GM21367 (cell line): ENCODE measurements at regions not wholly inside any gene's neighbourhood (a gene's known extent, or its start where the extent isn't known, plus 50 kb on each side); places are given as distances from the start of the nearest gene placed in this dataset.

Experiments
- ATAC-seq: cut with Tn5 transposase; IDR thresholded peaks from one replicate; pipeline ENCODE4 v1.9.1; 2021; ENCODE audit not compliant: unreplicated experiment

DNA sequence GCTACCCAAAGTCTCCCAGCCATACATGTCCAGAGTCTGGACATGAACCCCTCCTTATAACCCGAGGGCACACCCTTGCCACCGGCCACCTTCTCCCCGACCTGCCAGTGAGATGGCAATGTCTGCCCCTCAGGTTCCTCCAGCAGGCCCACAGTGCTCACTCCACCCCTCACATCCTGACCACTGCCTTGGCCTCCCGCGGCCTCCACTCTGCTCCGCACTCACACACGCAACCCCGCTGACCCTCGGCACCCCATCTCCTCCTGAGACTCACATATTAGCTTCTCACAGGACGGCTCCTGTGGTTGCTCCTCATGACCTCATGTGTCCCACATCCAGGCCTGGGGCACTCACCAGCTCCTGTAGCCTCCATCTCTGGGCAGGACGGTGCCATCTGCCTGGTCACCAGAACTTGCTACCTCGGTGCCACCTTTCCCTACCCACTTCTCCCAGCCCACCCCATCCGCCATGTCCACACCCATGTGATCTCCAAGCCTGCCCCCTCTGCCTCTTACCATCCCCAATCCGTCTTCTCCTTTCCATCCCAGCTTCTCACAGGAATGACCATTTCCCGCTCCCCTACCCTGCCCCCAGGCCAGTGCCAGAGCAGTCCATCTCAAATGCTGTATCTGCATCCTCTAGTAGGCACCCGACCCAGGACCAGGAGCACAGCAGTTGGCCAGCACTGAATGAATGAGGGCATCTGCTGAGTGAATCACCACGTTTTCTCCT is 198.6 kb upstream of the DIO3 start:
- ATAC-seq, result no peak

GRCh38 chr14:101363261-101363555 is 198.1 kb upstream of the DIO3 start:
- no peak for ATAC-seq

GRCh38 chr14:101363880-101364391 is 197.4 kb upstream of the DIO3 start:
- no peak for ATAC-seq

DNA sequence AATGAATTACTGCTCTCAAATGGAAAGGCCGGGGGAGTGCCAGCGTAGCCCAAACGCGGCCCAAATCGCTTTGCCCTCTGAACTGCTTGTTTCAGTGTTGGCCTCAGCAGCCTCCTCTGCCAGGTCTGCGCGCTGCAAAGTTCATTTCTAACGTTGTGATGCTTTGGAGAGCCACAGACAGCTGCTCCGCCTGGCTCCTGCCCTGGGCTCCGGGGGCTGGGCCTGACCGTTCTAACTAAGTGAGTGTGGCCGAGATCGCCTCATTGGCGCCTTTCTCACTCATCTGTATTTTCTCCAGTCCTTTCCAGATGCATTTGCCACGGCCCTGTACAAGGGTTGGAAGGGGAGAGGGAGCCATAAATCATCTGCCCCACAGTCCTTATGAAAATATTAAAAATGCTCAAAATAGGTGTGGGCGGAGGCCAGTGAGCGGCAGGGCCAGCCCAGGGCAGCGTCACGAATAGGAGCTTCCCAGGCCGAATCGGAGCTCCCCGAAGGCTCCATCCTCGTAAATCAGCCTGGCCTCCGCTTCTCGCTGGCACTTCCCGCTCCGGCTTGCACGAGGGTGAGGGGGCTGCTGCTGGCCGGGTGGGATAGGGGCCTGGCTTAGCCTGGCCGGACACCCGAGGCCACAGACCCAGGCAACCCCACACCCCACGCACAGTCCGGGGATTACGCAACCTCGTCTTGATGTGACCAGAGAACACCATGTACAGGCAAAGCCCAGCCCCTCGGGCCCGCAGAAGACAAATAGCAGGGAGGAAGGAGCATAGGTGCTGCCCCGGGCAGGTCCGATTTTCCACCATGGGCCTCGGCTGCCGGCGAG is 196.6 kb upstream of the DIO3 start:
- ATAC-seq, result no peak

DNA sequence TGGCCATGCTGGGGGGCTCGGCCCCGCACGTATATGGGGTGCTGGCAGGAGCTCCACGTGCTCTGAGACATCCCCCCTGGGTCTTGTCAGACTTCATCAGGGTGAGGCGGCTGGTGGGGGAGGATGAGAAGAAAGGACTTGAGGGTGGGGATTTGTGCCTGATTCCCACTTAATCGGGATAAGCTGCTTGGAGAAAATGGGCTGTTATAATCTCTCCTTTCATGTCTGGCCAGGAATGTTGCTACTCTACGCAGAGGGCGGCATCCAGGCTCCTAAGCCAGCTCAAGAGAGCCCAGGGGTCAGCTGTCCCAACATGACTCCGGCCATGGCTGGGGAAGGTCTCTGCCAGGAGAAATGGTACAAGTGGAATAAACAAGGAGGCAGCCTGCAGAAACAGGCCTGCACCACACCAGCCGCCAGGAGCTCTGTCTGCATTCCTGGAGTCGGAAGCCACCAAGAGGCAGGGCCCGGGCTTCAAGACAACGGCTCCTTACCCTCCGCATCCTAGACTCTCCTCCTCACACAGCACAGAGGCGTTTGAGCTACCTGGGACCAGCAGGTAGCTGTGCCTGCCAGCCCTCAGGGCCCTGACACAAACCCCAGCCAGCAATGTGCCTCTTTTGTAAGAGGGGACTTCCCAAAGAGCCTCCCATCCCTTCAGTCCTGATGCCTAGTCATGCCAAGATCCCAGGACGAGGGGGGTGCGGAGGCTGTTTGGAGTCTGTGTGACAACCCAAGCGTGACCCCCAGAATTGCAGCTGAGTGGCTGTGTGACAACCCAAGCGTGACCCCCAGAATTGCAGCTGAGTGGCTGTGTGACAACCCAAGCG is 195.8 kb upstream of the DIO3 start:
- no peak for ATAC-seq

DNA sequence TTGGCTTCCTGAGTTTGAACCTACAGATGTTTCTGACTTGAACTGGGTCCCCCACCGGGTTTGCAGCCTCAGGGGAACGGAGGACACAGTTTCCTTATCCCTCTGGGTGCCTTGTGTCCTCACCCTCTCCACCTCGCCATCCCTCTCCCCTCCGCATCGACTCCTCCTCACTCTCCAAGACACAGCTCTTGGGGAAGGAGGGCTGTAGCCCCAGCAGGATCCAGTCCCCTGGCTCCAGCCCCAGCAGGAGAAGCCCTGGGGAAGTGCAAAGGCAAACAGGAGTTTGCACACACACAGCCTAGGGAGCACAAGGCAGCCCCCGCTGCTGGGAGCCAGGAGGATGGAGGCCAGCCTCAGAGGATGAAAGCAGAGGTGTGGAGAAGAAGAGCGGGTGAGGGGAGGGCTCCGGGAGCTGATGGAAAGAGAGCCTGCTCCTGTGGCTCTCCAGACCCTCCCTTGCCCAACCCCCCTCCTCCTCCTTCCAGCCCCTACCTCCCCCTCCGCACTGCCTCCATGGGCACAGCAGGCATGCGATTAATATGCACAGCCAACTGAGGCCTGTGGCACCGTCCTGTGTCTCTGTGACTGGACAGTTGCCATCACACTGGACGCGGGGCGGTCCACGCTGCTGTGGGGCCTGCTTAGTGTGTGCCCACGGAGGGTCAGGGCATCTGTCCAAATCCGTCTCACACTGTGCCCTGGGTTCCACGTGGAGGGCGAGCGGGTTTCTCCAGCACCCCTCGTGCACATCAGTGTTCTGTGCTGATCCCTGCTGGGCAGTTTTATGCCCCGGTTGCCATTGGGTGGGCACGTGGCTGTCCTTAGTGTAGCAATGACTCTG is 193.7 kb upstream of the DIO3 start:
- ATAC-seq, result no peak

DNA sequence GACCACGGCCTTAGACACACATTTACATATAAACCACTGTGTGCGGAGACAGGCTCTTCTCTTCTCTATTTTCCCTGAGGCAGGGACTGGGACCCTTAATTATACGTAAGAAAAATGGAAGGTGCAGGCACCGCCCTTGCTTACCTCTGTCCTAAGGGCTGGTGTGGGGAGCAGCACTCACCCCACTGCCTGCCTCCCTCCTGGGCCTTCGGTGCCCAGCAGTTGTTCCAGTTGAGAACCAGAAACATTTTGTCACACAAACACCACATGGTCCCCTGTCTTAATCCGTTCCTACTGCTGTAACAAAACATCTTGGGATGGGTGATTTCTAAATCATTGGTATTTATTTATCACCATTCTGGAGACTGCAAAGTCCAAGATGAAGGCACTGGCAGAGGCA is 192.7 kb upstream of the DIO3 start:
- no peak for ATAC-seq

GRCh38 chr14:101369194-101369915 is 191.9 kb upstream of the DIO3 start:
- no peak for ATAC-seq

DNA sequence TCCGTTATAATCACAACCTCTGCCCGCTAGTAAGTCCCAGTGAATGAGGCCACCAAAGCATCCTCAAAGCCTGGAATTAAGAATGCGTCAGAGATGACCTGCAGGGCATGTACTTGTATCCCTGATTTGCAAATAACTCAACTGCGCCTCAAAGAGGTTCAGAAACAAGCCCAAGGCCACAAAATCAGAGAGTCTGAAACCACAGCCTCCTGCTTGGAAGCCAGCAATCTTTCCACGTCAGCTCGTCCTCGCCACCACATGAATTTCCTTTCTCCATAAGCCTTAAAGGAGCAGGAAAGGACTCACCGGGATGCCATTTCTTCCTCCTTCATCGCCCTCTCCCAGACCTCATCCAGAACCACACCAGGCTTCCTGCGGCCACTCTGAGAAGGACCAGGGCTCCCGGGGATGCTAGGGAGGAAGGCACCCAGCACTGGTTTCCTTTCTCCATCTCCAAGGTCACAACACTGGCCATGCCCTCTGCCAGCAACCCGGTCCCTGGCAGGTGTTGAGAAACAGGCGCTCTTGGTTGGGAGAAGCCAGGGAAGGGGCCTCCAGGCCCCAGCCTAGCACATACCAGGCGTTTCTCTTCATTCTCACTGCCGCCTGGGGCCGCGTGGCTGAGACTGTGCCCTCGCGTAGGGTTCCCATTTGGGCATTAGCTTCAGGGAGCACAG is 191.2 kb upstream of the DIO3 start:
- ATAC-seq, result no peak

DNA sequence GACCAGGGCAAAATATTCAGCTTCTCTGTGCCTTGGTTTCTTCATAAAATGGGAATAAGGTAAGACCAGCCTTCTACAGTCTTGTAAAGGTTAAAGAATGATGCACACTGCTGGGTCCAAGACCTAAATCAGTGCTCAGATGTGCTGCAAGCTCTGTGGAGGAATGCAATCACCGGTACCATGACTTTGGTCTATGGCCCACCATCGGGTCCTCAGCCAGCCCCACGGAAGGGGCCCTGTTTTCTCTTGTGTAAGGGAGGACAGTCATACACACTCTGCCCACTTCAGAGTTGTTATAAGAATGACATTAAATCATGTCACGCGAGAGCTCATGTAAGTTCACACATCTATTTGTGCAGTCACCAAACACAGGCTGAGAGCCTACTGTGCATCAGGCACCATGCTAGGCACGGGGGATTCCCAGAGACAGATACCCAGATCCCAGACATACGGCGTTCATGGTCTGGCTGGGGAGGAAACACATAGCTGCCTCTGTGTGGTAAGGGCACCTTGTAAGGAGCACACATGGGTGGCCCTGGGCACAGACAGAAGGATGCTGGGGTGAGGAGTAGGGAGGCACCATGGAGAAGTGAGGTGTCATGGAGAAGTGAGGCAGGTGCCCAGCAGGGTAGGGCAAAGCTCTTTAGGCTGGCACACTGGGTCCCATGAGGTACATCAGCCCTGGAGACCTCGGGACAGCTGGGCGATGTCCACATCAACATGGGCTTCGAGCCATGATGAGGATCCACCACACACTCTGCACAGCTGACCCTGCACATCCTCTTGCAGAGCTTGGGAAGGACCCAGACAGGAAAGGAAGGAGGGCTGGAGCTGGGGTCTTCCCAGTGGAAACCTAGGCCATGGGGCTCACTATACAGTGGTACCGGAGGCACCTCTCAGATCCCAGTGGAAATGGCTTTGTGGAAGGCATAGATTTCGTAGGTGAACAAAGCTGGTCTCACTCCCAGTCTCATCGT is 190.4 kb upstream of the DIO3 start:
- ATAC-seq, result no peak

DNA sequence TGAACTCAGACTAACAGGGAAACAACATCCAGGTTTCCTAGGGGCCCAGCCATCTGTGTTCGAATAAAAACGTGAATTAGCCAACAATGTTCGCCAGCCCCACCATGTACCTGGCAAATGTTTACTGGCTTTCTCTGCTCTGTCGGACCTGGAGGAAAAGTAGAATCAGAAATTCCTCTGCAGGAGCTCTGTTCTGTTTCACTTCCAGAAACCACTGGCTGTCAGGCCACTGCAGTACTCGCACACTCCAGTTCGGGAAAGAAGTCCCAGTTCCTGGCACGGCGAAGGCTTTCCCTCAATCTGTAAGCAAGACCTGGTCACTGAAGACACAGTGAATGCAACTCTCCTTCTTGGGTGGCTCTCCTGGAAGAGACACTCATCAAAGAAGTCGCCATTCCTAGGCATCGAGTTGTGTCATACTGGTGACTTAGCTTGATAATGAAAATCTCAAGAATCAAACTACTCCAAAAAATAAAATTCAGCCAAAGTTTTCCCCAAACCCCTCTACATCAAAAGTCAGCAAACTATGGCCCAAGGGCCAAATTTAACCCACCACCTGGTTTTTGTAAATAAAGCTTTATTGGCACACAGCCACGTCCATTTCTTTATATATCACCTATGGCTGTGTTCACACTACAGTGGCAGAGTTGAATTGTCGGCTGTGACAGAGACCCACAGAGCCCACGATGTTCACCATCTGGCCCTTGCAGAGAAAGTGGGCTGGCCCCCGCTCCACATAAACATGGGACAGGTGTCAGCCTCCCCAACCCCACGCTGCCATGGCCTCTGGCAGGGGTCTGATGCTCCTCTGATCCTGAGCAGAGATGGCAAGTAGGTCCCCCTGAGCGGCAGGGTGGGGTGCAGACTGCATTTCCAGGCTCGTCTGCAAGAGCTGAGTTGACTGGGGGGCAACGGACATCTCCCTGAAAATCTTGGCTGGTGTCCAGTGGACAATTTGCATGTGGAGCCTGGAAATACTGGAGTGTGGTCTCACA is 189.2 kb upstream of the DIO3 start:
- no peak for ATAC-seq

GRCh38 chr14:101372894-101373620 is 188.2 kb upstream of the DIO3 start:
- no peak for ATAC-seq

- no peak for ATAC-seq
Observed at GRCh38 chr14:101373690-101374295, 187.5 kb upstream of the DIO3 start.

GRCh38 chr14:101374373-101375338 is 186.6 kb upstream of the DIO3 start:
- no peak for ATAC-seq

GRCh38 chr14:101377069-101377468 is 184.2 kb upstream of the DIO3 start:
- no peak for ATAC-seq
